Right lobe of liver (tissue), 6 donors: ENCODE measurements at regions not wholly inside any gene's neighbourhood (a gene's known extent, or its start where the extent isn't known, plus 50 kb on each side); places are given as distances from the start of the nearest gene placed in this dataset.
"Not testable (repeated sequence)": the region's sequence is repeated elsewhere in the genome, so short reads cannot be mapped to it uniquely, and the experiment has no call there.

Experiments
- ATAC-seq, 4 donors: fragments of 200-7000 bp; cut with Tn5 transposase; one replicate each; pipeline ENCODE4 v1.9.1; 2020; ENCODE audit warnings: mild to moderate bottlenecking in 4 of 4, moderate library complexity in 4 of 4
- DNase-seq, 3 donors: peaks; one replicate each; pipeline ENCODE4 v3.0.0-alpha.2; 2020
- H3K27ac ChIP-seq, 3 donors: fragments of 200-600 bp; one replicate each; pipeline ENCODE4 v1.8.0; 2022
- H3K27me3 ChIP-seq, 2 donors: fragments of 200-600 bp; one replicate each; pipeline ENCODE4 v1.8.0; 2022
- H3K36me3 ChIP-seq, 4 donors: fragments of 200-600 bp; sonication (generic) in 1 of 4; one replicate each; pipeline versions ENCODE4 v1.5.1 to v1.8.0; 2017 to 2022; ENCODE audit warnings: control low read depth in 1 of 4
- H3K4me1 ChIP-seq, 4 donors: fragments of 200-600 bp; sonication (generic) in 1 of 4; one replicate each; pipeline versions ENCODE4 v1.5.1 to v1.8.0; 2017 to 2022; ENCODE audit warnings: control low read depth in 1 of 4
- H3K4me3 ChIP-seq, 3 donors: fragments of 200-600 bp; one replicate each; pipeline ENCODE4 v1.8.0; 2022
- H3K9me3 ChIP-seq, 4 donors: fragments of 200-600 bp; sonication (generic) in 1 of 4; one replicate each; pipeline versions ENCODE4 v1.5.1 to v1.8.0; 2017 to 2022; ENCODE audit warnings: control low read depth in 1 of 4
- POLR2A ChIP-seq: fragments of 450-650 bp; IDR thresholded peaks from one replicate; pipeline ENCODE4 v1.6.1; 2017; ENCODE audit warnings: antibody characterized with exemption, mild to moderate bottlenecking
- WGBS: methylation state at CpG from one replicate; pipeline ENCODE4 v1.1.6; 2018; ENCODE audit warnings: low coverage, low lambda C conversion rate; ENCODE audit not compliant: insufficient coverage; ENCODE audit errors: missing lambda C conversion rate; 5-methylcytosine and 5-hydroxymethylcytosine counted together
- intact Hi-C, 2 donors: fragments of 100-400 bp; cut with DNase I; formaldehyde crosslinking; loops; one replicate each; pipeline versions ENCODE4 v1.11.2 to v1.14.1; 2022
- TF ChIP-seq, protein P1 (sequence below), 4 donors: fragments of 200-600 bp in 3 of 4; fragments of 450-650 bp in 1 of 4; IDR thresholded peaks; one replicate each; pipeline versions ENCODE4 v1.5.1 to v1.8.0; 2016 to 2022; ENCODE audit warnings: antibody characterized with exemption in 4 of 4, mild to moderate bottlenecking in 2 of 4
- donor health status: DM: no; HTN: yes; CAD: no.
- donor health status: DM: no; HTN: no; CAD: no.
- donor health status: DM: no; HTN: no; CAD: no.
- donor health status: DM: no; HTN: yes; CAD: no.
- donor health status: DM: no; HTN: yes; CAD: no.

GRCh38 chr15:79501086-79501485 is 69.0 kb downstream of the MINAR1 start:
- no peak overlapping the region for H3K27ac ChIP-seq
- intact Hi-C loops, result no loop called here
- ATAC-seq, result no peak

DNA sequence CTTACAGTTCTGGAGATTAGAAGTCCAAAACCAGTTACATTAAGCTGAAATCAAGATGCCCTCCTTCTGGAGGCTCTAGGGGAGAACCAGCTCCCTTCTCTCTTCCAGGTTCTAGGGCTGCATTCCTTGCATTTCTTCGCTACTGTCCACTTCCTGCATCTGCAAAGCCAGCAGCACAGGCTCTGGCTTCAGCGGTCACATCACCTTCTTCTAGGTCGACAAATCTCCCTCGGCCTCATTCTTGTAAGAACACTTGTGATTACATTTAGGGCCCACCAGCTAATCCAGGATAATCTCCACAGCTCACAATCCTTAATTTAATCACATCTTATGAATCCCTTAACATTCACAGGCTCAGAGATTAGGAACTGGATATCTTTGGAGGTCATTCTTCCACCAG is 73.8 kb downstream of the MINAR1 start:
- intact Hi-C loops, result no loop called here
- Histone ChIP-seq H3K27ac (no peak overlapping the region), H3K36me3 (no peaks in the 10 kb centered on the region), H3K4me3 (no peak overlapping the region), H3K9me3 (no peaks in the 10 kb centered on the region), H3K4me1 (no peaks in the 10 kb centered on the region), H3K27me3 (no peaks in the 10 kb centered on the region)
- TF ChIP-seq, protein P1, sequence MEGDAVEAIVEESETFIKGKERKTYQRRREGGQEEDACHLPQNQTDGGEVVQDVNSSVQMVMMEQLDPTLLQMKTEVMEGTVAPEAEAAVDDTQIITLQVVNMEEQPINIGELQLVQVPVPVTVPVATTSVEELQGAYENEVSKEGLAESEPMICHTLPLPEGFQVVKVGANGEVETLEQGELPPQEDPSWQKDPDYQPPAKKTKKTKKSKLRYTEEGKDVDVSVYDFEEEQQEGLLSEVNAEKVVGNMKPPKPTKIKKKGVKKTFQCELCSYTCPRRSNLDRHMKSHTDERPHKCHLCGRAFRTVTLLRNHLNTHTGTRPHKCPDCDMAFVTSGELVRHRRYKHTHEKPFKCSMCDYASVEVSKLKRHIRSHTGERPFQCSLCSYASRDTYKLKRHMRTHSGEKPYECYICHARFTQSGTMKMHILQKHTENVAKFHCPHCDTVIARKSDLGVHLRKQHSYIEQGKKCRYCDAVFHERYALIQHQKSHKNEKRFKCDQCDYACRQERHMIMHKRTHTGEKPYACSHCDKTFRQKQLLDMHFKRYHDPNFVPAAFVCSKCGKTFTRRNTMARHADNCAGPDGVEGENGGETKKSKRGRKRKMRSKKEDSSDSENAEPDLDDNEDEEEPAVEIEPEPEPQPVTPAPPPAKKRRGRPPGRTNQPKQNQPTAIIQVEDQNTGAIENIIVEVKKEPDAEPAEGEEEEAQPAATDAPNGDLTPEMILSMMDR (IDR thresholded peaks at IDR 0.05), result no peak
- TF ChIP-seq POLR2A, result no peak
- ATAC-seq, result no peak
- 97% methylated on average over 4 of the region's 4 CpGs for WGBS
- no peak for DNase-seq

More at GRCh38 chr15:79501086-79501485, 69.0 kb downstream of the MINAR1 start:
- Histone ChIP-seq H3K27me3 (no peaks in the 10 kb centered on the region), H3K36me3 (no peaks in the 10 kb centered on the region), H3K9me3 (no peaks in the 10 kb centered on the region), H3K4me3 (no peak overlapping the region), H3K4me1 (no peaks in the 10 kb centered on the region)
- 56% methylated on average over 4 of the region's 5 CpGs for WGBS
- TF ChIP-seq, protein P1 (IDR thresholded peaks at IDR 0.05), result no peak
- TF ChIP-seq POLR2A, result no peak
- DNase-seq, result no peak

DNA sequence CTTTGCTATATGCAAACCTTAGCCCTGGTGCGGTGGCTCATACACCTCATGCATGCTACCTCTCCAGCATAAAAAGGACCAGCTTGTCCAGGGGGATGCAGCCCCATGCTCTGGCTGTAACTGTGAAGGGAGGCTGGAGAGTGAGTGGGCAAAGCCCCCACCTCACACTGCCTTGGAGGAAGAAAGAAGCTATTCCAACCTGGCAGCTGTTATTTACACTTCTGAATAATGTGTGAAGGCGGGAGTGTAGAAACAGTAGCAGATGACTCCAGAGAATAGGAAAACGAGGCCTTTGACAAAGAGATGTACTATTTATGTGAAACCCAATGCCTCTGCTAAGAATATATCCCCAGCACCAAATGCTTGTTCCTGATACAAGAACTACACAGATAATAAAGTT is 80.7 kb downstream of the MINAR1 start:
- H3K27me3 ChIP-seq, H3K9me3 ChIP-seq, H3K4me1 ChIP-seq, H3K27ac ChIP-seq, DNase-seq, H3K36me3 ChIP-seq, intact Hi-C loops, ATAC-seq, H3K4me3 ChIP-seq: not testable (repeated sequence)
- 70% methylated on average over 2 of the region's 3 CpGs for WGBS

DNA sequence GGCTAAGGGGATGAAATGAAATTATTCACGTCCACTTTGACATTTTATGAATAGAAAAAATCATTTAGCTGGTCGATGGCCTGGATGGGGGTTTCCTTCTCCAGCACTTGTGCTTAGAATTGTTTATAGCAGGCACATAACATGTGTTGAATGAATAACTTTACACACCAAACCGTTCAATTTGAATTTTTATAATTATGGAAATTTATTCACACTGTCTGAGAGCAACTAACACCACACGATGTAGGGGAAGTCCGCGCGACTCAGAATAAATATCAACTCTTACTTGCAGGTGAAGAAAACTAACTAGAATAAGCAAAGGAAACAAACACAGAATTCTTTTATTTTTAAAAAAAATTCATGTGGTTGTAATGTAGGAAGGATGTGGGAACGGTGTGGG is 81.3 kb downstream of the MINAR1 start:
- ATAC-seq (no peak), DNase-seq (no peak)
- Histone ChIP-seq H3K4me3 (no peak overlapping the region), H3K27ac (no peak overlapping the region), H3K9me3 (no peaks in the 10 kb centered on the region), H3K27me3 (no peaks in the 10 kb centered on the region), H3K4me1 (peaks cover 0 to 6% (median 0%) of the 10 kb centered on the region in 4 donors), H3K36me3 (no peaks in the 10 kb centered on the region)
- intact Hi-C loops, result no loop called here
- 79% methylated on average over 8 of the region's 8 CpGs for WGBS
- no peak for TF ChIP-seq POLR2A
- TF ChIP-seq, protein P1 (IDR thresholded peaks at IDR 0.05), result no peak

- DNase-seq (no peak), ATAC-seq (no peak)
- peaks cover 0 to 6% (median 0%) of the 10 kb centered on the region in 4 donors for H3K4me1 ChIP-seq
- H3K27me3 ChIP-seq, result no peaks in the 10 kb centered on the region
- no peaks in the 10 kb centered on the region for H3K9me3 ChIP-seq
- H3K36me3 ChIP-seq, result no peaks in the 10 kb centered on the region
- intact Hi-C loops, result no loop called here
- H3K4me3 ChIP-seq, result no peak overlapping the region
- no peak for TF ChIP-seq POLR2A
- TF ChIP-seq, protein P1 (IDR thresholded peaks at IDR 0.05), result no peak
- 85% methylated on average over 4 of the region's 5 CpGs for WGBS
- H3K27ac ChIP-seq, result no peak overlapping the region
Observed at GRCh38 chr15:79513940-79514339, 81.8 kb downstream of the MINAR1 start.
